ENCODE measurements at regions not wholly inside any gene's neighbourhood (a gene's known extent, or its start where the extent isn't known, plus 50 kb on each side); places are given as distances from the start of the nearest gene placed in this dataset.

GRCh38 chr11:128310005-128310404 is 277.4 kb downstream of the ETS1 start:
- TF ChIP-seq CTCF (IDR thresholded peaks at IDR 0.05) (no peak), POLR2A (IDR thresholded peaks at IDR 0.05; ENCODE audit: low read depth) (no peak)
